CD4-positive, alpha-beta T cell treated with Interleukin-1 beta for 1 hour (primary cell): ENCODE measurements at regions not wholly inside any gene's neighbourhood (a gene's known extent, or its start where the extent isn't known, plus 50 kb on each side); places are given as distances from the start of the nearest gene placed in this dataset.

ENCODE experiments used
- DNase-seq, 2 donors: peaks; one replicate each; pipeline ENCODE4 v3.0.0-alpha.2; 2020 to 2022

DNA sequence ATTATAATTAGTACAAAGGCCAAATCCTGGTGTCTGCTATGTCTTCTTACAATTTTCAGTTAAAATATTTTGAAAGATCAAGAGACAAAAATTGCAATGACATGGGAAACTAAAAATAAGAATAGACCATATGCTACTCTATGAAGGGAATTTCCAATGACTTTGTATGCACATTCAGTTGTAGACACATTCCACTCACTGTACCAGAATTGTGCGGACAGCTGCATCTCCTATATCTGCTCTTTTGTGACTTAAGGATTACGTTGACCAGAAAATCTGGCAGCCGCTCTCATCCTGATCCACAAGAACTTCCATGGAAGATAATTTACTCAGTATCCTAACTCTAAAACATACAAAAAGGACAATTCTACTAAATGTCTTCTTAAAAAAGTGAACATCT, 493.9 kb upstream of the KCNMB2 start:
- DNase-seq: no peak

DNA sequence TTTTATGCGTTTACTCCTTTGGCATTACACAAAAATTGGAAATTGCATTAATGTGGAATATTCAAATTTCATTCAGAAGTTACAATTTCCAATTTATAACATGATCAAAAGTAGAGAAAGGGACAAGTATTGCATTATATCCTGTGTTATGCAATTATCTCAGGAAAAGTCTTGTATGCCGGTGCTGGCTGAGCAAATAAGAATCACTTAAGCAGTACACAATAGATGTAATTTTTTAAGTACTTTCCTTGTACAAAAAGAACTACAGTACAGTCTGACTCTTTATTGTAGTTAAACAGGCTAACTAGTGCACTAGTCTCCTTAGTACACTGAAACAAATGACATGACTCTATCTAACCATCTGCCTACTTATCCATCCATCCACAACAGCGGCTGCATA, 493.2 kb upstream of the KCNMB2 start:
- no peak for DNase-seq

- no peak for DNase-seq
These were observed 491.9 kb upstream of the KCNMB2 start for GRCh38 chr3:178044320-178044719.

DNA sequence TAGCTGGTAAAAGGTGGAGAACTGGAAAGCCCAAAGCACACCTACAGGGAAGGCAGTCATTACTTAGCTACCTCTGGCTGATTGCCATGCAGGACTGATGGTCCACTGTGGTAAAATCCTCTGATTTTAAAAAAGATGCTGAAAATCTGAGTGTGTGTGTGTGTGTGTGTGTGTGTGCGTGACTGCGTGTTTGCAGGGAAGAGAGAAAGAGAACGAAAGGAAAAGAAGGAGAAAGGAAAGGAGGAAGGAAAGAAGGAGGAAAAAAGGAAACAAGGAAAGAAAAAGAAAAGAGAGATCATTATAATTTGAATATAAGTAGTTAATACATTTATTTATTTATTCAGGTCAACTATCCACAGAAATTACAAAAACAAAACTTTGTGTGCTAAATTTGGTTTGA, 488.7 kb upstream of the KCNMB2 start:
- DNase-seq: no peak

DNA sequence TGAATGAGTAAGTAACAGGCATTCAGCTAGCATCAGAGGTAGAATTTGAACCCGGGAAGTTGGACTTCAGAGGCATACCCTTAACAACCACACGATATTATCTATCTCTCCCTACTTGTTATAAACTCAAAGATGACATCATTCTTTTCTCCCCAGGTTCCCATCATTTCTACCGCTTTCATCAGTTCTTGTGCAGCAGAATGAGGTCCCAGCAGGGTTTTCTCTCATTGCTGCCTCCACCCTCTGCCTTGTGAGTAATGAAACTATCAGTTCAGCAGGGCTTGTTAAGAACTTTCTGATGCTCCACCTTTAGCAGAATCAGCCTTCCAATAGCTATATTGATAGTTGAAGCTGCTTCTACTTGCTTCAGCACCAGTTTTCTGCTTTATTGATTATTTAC, 487.5 kb upstream of the KCNMB2 start:
- DNase-seq: no peak

DNA sequence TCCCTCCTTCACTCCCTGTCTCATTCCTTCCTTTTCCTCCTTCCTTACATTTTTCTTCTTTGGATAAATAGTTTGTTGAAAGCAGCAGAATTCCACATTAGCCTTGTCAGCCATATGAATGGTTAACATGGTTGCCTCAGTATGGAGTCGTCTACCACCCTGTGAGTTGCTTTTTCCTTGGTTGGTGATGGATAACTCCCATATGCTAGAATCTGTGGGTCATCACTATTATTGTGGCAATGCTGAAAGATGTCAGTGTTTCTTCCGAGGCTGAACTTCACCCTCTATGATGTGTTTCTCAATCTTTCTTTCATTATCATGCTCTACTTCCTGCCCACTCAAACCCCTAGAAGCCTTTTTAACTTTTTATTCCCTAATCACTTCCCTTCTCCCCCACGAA, 481.8 kb upstream of the KCNMB2 start:
- DNase-seq: no peak

- DNase-seq: no peak
These were observed 480.3 kb upstream of the KCNMB2 start for GRCh38 chr3:178055939-178056338.

DNA sequence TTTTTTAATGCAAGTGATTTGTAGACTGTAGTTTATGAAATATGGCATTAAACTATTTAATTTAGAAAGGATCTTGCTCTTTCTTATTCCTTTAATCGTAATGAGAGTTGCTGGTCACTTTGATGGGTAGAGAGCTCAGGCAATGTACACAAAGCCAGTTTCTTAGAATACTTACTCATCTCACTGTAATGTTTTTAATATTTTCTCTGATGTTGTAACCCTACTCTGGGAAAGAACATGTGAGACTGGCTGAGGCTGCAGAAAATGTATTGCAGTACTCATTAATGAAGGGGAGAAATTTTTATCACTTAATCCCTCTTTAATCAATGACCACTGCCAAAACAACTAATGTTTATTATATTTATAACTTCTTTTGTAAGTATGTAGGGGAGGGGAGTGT, 479.4 kb upstream of the KCNMB2 start:
- no peak for DNase-seq

GRCh38 chr3:178058629-178059028, 477.6 kb upstream of the KCNMB2 start:
- DNase-seq: no peak

DNA sequence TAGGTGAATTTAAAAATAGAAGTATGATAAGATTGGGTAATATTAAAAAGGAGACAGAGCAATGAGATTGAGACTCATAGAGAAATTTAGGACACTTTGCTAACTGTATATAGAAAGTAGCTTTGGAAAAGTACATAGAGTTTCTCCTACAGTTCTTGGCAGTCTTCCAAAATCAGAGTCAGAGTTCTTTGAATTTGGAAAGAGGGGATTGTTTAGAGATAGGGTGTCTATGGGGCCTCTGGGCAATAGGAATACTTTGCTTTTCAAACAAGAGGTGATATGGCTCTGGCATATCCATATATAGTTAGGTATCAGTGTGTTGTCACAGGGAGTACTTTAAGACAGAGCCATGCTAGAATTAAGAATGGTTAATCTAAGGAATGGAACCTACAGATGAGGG, 477.1 kb upstream of the KCNMB2 start:
- DNase-seq: no peak

DNA sequence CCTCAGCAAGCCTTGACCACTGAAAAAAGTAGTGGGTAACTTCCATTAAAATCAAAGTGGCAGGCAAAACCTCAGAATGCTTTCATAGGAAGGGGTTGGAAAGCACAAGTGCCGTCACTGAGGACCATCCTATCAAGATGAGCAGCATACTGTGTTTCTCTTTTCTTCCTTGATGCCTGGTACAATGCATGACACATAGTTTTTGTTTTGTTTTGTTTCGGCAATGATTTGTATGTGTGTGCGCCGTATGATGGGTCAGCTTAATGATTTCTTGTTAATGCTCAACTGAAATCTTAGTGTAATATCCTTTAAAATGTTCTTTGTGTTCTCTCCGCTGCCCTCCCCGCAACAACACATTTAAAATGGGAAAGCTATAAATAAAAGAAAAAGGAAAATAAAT, 476.4 kb upstream of the KCNMB2 start:
- DNase-seq: no peak

- DNase-seq: no peak
These were observed 475.8 kb upstream of the KCNMB2 start for GRCh38 chr3:178060407-178060806.

DNA sequence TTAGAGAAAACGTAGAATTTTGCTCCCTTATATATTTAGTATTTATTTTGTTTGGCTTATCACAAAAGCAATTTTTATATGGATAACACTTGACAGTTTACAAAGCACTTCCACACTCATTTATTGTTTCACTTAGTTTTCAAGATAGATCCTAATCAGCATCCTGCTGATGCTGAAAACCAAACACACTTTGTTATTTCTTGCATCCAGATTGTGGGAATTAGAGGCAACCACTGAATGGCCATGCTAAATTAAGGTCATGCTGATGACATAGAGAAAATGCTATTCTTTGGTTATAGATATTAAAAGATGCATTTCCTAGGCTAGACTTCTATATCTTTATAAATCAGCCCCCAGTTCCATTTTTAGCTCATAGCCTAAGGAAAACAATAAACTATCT, 474.1 kb upstream of the KCNMB2 start:
- no peak for DNase-seq

DNA sequence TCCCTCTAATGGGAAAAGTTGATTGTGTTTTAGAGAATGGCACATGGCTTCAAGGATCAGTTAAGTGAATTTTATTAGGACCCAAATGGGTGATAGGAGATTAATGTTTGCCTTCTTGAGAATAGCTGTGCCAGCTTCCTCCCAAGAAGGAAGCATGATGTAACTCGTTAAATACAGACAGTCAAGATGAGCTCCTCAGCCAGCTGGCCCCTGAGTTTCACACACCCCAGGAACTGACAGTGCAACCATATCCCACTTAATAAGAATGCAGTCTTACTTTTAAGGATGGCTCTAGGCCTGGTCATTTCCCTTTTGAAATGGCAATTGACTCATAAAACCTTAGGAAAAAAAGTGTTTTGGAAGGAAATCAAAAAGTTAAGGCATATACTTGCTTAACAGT, 472.8 kb upstream of the KCNMB2 start:
- no peak for DNase-seq

GRCh38 chr3:178067721-178068120, 468.5 kb upstream of the KCNMB2 start:
- no peak for DNase-seq

DNA sequence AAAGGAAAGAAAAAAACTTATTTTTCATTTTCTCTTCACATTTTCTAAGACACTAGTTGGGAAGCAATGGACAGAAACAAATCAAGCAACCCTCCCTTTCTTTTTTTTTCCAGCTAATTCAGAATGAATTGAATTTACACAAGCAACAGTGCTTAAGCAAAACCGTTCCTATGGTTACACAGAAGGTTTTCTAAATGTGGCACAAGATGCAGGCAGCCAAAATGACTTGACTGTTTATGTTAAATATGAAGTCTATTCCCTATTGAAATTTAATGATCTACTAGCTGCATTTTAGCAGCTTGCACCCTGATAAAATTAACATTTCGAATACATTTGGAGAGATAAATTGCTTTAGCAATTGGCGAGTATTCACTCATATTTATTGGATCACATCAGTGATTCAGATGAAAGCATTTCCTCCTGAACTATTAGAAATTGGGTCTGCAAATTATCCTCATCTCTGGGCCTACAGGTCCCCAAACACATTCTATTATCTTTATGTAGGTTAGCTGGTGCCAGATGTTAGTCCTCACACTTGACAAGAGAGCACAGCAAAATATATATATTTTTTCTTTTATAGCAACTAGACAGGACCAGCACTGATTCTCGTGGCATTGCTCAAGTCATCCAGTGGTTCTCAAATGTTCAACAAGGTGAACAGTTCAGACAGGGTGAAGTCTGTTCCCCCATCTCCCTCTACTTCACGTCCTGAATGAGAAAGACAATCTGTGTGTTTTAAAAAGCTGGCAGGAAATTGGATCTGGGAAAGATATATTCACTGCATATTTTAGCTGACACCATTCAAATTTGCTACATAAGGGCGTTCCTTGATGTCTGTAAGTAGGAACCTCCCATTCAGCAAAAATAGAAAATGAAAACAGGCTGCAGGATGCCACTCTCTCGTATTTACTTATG, 463.6 kb upstream of the KCNMB2 start:
- DNase-seq: no peak

DNA sequence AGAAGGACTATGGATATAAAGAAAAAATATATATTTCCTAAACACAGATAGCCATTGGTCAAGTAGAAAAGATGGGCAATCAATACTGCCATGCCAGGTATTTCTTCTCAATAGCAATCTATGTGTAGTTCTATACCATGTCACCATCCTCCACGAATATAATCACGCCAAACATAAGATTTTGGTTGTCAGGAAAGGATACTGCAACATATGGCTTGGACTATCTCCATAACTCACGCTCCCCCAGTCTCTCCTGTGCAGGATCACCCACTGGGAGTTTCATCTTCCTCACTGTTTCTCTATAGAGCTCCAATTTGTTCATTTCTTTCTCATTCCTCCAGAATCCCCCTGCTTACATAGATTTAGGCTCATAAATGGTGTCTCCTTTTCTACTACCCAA, 462.9 kb upstream of the KCNMB2 start:
- DNase-seq: no peak

DNA sequence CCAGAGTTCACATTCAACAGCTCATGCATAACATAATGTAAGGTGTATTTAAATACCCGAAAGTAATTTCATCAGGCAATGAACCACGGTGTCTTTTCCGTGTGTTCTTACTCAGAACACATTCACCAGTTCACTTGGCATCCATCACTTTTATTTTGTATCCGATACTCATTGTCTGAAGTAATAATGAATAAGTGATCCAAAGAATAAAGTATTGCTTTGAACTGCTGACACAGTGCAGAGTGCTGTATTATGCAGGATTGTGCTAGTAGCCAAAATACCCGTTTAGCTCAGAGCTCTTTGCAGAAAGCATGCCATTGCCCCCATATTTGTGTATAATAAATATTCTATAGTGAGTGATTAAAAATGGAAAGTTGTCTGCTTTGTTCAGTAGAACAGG, 460.9 kb upstream of the KCNMB2 start:
- DNase-seq: no peak

- DNase-seq: no peak
These were observed 457.3 kb upstream of the KCNMB2 start for GRCh38 chr3:178078953-178079352.

DNA sequence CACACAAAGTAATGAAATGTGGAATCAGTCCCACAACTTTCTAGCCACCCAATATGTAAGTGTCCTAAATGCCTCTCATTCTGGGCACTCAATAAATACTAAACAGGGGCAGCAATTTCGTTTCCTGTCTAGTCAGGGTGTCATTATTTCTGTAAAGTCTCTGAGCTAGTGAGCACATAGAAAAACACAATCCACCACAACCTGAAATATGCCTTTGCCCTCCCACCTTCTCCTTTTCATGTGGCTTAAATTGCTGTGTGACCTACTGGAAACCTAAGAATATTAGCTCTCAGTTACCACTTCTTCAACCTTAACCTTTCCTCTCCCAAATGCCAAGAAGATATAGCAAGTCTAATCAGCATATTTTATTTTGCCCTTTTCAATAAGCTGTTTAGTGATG, 456.3 kb upstream of the KCNMB2 start:
- DNase-seq: no peak

DNA sequence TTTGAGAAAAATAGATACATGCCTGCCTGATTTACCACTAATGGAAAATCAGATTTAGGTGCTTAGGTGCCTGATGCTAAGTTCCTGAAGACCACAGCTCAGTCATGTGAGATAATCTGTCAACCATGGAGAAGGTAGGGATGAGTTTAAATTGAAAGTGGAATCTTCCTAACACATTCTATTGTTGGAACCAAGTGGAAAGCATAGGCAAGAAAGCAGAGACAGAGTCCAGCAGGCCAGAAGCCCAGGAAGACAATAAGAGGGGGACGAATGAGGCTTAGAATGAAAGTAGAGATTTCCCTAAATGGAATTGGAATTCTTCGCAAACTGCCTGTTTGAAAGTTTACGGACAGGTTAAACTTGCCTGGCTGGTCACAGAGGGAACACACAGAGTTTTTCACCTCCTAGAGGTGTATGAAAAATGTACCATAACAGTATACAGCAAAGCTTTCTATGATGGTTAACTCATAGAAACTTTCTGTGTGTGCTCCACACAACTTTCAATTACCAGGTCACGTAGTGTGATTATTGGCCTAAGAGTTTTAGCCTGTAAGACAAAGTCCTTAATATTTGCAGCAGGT, 453.8 kb upstream of the KCNMB2 start:
- no peak for DNase-seq

- no peak for DNase-seq
These were observed 452.1 kb upstream of the KCNMB2 start for GRCh38 chr3:178083906-178084866.
